SIG-M5 (cell line): ENCODE measurements at regions not wholly inside any gene's neighbourhood (a gene's known extent, or its start where the extent isn't known, plus 50 kb on each side); places are given as distances from the start of the nearest gene placed in this dataset.
"Not testable (repeated sequence)": the region's sequence is repeated elsewhere in the genome, so short reads cannot be mapped to it uniquely, and the experiment has no call there.

Experiments
- DNase-seq: peaks from one replicate; lab custom pipeline; 2025; lab: John Stamatoyannopoulos, UW

DNA sequence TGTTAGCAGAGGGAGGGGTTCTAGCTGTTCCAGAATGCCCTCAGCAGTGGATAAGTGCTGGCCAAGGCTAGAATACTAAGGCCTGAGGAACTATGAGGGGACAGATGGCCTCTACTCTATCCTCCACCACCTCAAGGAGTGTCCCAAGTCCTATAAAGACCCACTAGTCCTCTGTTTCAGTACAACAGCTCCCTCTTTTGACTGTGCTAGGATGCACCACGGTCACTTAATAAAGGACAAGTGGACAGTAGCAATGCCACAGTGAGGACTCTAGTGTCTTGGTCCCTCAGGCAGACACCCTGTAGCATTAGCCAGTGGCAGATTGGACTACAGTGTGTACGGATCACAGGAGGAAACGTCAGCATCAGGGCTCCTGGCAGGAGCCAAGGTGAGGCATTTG lies 171.8 kb upstream of the PROK2 start:
- DNase-seq: no peak

DNA sequence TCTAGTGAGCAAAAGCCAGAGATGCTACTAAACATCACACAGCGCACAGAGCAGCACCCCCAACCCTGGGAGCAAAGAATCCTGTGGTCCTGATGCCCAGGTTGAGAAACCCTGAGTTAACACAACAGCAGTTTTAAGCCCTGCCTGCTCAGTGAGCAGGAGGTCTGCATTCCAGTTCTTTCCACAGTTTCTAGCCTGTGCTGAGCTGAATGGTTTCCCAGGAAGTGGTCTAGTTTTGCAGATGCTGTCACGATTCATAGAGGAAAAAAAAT lies 171.1 kb upstream of the PROK2 start:
- no peak for DNase-seq

DNA sequence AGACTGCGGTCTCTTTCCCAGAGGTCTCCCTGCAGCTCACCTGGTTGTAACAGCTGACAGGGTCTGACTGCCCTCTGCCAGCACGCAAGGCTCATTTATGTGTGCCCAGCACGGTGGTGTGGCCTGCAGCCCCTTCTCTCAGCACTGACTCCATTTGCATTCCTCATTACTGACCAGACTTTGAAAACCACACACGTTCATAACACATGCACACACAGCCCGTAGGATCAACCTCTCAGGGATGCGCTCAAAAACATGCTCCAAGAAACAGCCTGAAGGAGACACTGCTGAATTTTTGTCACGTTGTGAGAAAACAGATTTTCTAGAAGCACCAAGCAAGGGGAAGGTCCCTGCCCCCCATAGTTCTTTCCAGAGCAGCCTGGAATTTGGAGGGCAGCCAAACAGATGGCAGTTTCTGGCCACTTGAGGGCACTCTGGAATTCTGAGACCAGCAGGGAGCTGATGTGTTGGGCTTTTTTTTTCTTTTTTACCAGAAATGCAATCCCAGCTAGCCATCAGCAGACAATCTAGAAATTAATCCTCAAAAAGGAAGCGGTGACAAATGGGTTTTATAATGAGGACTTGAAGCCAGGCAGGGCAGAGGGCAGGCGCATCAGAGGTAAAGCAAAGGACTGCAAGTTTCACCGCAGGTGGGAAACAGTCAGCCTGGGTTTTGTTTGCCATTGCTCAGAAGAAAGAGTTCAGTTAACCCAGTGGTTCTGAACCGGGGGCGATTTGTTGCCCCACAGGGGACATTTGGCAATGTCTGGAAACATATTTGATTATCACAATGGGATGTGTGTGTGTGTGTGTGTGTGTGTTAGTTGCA lies 170.5 kb upstream of the PROK2 start:
- no peak for DNase-seq

DNA sequence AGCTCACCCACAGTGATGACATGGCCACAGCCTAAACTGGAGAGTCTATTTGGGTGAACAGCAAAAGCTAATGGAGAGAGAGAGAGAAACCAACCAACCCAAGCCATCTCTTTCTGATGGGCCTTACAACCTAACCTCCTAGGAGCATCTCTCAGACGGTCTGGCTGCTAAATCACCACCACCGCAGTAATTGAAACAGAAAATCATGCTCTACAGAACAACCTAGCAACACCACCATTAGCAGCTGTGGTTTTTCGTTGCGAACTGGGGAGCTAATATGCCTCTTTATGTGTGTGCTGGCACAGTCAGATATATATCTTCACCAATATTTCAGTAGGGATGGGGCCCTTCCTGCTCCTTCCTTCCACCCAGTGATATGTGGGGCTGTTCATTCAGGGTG lies 166.9 kb upstream of the PROK2 start:
- DNase-seq: no peak

DNA sequence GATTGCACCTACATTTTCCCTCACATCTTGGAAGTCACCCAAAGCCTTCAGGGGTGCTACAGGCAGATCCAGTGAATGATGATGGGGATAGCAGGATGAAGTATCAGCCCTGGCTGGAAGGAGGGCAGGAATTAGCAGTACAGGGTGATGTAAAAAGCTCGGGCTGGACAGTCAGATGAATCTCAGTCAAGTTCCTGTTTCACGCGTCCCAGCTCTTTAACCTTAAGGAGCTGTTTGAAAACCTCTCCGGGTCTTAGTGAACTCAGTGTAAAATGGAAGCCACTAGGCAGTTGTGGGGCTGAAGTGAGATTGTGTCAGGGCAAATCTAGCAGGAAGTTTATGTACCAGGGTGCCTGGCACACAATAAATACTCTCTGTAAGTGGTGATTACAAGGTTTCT lies 166.4 kb upstream of the PROK2 start:
- DNase-seq: no peak

DNA sequence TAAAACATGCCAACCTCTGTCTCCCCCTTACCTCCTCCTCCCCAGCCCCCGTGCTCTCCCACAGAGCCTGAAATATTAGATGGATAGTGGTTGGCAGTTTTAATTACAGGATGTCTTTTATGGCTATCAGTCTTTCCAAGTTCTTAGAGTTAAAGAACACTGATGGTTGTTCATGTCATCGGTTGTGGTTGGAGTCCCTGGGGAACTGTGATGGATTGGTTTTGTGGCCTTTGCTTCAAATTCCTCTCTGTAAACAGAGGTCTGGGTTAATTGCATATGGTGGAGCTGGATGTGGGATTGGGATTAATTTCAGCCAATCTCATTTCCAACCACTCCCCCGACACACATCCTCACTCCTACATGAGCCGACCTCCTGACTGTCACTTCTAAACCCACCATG lies 164.5 kb upstream of the PROK2 start:
- DNase-seq: no peak

DNA sequence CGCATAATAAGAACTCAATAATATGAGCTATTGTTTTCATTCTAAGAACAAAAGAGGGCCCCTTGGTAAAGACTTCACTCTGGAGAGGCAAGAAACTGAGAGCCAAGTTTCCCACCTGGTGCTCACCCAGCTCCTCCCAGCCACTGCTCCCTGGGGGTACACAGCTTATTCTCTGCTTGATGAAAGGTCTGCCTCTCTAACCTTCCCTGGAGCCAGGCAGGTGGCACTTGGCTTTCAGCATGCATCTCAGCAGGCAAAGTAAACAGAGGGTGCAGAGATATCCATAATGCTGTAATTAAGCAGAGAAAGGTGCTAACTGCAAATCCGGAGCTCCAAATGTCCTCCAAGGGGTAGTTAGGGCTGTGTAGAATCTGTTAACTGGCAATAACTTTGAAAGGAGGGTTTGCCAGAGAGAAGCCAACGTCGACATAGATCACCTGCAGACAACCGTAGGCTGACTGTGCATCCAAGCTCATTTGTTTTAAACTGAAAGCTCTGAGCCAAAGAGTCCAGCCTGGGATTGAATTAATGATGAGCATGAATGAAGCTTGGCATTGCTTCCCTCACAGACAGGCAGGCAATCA lies 159.6 kb upstream of the PROK2 start:
- no peak for DNase-seq

DNA sequence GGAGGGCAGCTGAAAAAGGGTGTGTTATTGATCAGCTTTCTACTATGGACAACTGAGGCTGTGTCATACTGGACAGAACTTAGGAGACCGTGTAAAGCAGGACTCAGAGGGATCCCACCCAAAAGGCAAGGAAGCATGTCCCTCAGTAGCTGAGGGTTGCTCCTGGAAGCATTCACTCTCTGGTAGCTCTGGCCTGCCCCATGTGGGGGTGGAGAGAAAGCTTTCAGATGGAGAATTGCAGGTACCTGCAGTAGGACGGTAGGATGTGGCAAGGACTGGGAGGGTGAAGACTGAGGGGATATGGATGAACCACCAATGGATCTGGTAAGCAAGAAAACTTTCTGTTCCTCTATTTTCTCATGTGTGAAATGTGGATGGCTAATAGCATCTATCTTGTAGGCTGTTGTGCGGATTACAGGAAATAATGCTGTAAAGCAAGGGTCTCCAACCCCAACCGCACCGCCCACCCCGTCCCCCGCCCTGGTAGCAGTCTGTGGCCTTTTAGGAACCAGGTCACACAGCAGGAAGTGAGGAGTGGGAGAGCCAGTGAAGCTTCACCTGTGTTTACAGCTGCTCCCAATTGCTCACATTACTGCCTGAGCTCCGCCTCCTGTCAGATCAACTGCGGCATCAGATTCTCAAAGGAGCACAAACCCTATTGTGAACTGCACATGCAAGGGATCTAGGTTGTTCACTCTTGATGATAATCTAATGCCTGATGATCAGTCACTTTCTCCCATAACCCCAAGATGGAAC lies 157.7 kb upstream of the PROK2 start:
- no peak for DNase-seq

DNA sequence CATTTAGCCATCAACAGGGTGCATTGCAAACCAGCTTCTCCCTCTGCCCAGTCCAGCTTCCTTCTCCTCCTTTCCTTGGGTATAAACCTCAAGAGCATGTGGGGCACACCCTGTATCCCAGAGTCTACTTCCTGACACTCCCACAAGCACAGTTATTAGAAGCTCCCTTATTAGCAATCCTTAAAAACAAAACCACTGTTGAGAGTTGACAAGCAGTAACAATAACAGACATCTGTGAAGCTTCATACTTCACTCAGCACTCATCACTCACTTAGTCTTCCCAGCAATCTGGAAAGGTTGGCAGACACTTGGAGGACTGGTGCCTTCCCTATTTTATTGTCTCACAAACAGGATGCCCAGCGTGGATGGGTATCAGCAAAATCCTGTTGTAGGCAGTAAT lies 155.5 kb upstream of the PROK2 start:
- DNase-seq: no peak

DNA sequence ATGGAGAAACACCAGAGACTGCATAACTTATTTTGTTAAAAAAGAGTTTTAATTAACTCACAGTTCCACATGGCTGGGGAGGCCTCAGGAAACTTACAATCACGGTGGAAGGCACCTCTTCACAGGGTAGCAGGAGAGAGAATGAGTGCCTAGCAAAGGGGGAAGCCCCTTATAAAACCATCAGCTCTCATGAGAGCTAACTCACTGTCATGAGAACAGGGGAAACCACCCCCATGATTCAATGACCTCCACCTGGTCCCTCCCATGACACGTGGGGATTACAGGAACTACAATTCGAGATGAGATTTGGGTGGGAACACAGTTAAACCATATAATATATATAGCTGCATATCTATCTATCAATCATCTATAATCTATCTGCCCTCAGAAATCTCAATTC lies 153.1 kb upstream of the PROK2 start:
- DNase-seq: not testable (repeated sequence)

DNA sequence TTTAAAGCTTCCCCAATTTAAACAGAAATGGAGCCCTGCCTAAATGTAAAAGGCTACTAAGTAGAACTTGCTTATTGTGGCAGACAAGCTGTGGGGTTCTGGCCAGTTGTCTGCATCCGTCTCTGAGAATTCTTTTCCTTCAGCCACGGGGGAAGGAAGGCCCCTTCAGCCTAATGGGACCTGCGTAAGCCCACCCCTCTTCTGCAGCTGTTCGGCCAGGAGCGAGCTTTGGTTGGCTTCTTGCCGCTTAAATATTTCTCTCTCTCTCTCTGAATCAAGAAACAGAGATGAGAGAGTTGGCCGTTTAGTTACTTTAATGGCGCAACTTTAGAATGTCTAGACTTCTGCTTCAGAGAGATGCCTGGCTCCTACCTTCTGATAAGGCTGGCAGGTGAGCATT lies 151.7 kb upstream of the PROK2 start:
- DNase-seq: no peak

DNA sequence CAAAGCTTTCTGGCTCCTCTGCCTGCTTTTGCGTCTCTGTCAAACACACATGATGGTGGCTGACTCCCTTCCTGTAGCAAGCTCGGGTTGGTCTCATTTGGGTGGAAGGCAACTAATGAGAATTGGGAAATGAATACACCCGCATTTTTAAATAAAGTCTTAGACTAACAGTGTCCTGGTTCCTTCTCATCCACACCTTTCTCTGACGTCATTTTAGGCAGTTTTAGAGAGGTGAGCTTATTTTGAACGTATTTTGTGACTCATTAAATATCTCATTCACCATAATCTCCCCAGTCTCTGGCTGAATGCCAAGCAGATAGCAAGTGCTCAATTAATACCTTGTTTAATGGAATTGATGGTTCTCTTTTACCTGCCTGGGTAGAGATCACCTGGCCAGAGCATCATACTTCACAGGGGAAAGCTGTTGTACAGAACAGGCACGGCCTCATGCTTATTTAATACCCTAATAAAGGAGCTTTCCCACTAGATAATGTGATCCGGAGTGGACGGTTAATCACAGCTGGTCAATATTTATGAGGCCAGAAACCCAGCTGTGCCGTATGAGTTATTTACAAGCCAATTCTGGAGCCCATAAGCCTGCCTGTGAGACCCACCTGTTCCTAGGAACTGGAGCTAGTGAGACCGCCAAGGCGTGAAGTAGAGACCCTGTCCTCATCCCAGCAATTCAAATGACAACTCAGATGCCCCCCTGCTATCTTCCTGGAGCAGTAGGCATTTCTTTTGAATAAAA lies 149.7 kb upstream of the PROK2 start:
- DNase-seq: no peak

DNA sequence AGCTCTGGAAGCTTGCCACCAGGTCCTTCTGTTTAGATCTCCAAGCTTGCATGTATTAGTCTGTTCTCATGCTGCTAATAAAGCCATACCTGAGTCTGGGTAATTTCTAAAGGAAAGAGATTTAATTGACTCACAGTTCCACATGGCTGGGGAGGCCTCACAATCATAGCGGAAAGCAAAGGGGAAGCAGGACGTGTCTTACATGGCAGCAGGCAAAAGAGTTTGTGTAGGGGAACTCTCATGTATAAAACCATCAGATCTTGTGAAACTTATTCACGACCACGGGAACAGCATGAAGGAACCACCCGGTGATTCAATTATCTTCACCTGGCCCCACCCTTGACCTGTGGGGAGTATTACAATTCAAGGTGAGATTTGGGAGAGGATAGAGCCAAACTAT lies 147.0 kb upstream of the PROK2 start:
- DNase-seq: no peak

DNA sequence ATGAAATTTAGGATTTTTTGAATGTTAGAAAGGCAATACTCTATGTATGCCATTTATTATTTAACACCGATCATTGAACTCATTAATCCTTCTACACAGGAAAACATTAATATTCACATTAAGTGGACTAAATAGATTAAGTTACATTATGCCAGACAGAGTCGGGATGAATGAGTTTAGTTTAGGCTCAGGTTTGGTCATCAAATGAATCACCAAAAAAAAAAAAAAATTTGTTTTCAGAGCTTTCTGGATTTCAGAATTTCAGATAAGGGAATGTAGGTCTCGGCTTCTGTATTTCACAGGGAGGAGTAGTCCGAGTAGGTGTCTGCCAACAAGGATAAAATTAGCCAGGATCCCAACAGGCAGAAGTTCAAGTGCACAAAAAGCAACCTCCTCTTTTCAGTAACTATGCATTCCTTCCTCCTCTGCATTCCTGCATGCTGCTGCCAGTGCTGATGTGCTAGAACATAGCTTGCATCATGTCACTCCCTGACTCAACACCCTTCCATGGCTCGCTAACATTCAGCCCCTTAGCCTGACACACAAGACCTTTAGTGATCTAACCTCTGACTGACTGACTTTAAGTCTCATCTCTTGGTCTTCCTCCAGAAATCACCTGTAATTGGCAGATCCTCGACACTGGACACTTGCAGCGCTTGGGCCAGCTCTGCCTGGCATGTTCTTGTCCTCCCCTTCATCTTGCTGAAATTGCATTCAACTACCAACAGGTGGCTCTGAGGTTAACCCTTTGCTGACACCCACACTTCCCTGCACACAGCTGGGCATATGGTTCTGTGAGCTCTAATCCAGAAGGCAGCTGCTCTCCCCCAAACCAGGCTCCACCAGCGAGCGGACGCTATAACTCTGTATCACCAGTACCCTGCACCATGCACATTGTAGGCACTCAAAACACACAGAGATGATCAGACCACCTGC lies 145.4 kb upstream of the PROK2 start:
- no peak for DNase-seq

DNA sequence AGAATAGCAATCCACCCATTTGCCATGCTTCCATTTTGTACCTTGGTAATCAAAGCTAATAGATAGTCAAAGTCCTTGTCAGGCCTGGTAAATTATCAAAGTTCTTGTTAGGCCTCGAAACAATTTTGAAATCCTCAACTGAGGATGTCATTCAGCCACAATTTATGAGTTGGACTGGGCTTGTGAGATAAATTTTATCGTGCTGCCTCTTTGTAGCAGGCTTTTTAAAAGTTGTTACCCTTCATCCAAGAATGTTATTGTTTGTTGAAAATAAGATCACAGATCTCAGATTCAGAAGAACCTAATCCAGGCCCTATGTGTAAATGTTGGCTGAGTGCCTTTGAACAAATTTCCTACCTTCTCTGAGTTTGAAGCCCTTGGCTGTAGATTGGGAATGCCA lies 143.3 kb upstream of the PROK2 start:
- no peak for DNase-seq

DNA sequence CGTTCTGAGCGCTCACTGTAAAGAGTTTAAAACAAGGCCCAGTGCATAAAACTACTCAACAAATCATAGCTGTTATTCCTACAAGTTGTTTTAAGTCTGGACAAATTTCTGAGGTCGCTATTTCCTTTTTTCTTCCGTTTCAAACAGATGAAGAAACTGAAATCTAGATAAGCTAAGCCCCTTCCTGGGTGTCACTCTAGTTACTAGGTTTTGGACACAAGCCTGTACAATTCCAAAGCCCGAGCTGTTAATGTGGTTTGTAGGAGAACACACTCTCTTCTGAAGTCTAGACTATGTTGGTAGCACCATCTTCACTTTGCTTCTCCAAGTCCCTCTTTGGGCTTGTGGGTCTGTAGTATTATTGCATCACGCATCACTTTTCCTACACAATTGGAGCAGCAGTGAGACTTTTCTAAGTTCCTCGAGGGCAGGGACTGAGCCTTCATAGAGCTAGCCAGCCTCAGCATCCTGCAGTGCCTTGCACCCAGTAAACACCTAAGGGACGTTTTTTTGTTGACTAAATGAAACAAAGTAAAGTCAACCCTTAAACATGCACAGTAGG lies 142.6 kb upstream of the PROK2 start:
- DNase-seq: no peak

DNA sequence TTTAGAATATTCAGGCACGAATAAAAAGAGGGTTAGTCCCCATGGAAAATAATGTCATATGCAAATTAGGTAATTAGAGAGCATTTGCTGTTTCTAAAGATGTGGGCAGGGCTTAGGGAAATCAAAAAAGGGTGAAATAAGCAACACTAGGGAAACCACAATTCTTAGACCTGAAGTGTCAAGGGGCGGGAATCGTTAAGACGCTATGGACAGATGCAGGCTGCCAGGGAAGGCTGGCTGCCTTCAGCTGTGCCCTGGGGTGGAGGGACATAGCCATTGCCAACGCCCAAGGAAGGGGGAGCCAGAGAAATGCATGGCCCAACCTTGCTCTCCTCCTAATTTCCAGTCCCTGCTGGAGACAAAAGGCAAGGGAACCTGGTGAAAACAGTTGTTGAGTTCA lies 141.7 kb upstream of the PROK2 start:
- DNase-seq: no peak

DNA sequence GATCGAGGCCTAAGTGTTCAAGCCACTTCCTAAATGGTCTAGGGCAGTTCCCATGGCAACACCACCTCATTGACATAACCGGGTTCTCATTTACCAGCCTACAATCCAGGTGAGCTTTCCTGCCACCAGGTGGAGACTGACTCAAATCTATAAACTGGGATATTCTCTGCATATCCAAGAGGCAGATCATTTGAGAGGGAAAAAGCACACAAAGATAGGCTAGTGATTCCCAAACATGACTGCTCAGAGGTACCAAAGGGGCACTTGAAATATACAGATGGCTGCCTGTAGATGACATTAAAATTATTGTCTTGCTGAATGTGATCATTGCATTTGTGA lies 141.3 kb upstream of the PROK2 start:
- DNase-seq: no peak

DNA sequence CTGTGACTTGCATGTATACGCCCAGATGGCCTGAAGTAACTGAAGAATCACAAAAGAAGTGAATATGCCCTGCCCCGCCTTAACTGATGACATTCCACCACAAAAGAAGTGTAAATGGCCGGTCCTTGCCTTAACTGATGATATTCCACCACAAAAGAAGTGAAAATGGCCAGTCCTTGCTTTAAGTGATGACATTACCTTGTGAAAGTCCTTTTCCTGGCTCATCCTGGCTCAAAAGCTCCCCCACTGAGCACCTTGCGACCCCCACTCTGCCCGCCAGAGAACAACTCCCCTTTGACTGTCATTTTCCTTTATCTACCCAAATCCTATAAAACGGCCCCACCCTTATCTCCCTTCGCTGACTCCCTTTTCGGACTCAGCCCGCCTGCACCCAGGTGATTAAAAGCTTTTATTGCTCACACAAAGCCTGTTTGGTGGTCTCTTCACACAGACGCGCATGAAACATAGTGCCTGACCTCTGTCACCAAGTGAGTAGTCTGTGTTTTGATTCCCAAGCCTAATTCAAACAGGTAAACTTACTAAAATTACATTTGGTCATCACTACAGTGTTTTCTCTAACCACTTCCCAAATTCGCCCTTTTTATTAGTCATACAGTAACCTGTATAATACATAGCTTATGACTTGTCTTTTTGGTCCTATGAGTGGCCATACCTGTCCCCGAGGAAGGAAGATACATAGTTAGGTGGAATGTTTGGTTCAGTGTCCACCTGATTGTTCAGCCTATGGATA lies 140.7 kb upstream of the PROK2 start:
- DNase-seq: not testable (repeated sequence)

DNA sequence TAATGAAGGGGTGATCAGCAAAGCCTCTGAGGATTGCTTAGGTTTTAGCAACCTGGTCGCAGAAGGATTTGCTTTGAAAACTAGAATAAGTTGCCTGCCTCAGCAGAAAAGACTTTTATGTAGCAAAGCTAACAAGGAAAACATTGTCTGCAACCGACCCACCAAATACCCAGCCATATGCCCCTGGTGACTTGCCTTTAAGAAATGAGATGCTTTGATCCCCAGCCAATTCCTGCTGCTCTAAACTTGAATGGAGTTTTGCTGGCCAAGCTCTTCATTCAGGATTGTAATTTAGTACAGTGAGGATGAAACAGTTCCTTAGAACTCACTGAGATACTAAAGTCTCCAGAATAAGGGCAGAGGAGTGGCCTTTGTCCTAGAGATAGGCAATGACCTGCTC lies 139.8 kb upstream of the PROK2 start:
- DNase-seq: no peak

DNA sequence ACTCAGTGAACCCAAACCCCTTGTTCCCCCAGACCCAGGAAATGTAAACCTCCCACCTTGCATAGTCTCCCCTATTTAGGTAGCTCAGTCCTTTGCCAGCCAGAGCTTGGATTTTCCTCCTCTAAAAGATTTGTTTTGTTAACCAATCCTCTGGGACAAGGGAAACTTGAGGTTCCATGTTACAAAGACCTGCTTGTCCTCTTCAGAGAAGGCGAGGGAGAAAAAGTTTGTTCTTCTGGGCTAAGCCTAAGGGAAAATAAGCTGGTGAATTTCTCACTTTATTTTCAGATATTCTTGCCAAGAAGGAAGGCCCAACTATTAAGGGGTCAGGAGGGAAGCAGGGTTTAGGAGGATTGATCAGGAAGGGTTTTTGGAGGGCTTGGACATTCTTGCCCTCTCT lies 136.1 kb upstream of the PROK2 start:
- no peak for DNase-seq
